ENCODE measurements at regions not wholly inside any gene's neighbourhood (a gene's known extent, or its start where the extent isn't known, plus 50 kb on each side); places are given as distances from the start of the nearest gene placed in this dataset.

GRCh38 chr16:17728196-17728595, 257.4 kb upstream of the XYLT1 start:
- DNase-seq = no peak

DNA sequence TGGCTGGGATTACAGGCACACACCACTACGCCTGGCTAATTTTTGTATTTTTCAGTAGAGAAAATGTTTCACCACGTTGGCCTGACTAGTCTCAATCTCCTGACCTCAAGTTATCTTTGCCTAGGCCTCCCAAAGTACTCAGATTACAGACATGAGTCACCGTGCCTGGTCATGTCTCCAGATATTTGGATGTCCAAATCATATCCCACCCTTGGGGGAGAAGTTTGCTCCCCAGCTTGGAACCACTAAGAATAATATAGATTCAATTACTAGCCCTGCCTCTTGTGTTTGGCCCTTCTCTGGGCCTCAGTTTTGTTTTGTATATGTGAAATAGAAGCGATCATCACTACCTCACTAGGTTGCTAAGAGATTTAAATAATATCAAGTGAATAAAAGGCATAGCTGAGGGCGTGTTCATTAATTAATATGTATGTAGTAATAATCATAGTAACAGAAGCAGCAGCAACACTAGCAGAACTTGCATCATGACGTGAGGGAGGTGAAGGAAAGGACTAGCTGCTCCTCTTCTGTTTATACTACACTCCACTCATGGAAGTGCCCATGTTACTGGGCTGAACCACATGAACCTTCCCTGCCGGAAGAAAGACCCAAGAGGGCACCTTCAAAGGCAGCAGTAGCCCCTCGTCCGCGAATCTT, 253.6 kb upstream of the XYLT1 start:
- DNase-seq = no peak

DNA sequence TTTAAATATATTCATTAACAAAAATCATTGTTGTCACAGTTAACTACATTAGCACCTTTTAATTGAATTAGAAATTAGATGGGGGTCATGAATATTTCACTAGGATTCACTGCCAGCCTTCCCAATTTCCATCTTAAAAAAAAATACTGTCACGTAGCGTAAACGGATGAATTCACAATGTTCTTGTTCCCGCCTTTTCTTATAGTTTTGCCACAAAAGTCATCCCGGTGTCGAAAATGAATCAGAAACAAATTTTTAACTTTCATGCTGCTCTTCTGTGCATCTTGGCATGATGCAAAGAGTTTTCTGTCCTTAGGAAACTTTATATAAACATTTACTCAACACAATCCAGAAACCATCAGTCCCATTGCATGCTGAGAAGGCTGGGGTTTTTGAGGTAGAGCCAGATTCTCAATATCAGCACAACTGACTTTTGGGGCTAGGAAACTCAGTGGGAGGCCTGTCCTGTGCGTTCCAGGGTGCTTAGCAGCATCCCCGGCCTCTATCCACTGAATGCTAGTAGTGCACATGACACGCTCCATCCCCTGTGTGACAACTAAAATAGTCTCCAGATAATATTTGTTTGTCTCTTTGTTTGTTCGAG, 252.9 kb upstream of the XYLT1 start:
- DNase-seq = no peak

DNA sequence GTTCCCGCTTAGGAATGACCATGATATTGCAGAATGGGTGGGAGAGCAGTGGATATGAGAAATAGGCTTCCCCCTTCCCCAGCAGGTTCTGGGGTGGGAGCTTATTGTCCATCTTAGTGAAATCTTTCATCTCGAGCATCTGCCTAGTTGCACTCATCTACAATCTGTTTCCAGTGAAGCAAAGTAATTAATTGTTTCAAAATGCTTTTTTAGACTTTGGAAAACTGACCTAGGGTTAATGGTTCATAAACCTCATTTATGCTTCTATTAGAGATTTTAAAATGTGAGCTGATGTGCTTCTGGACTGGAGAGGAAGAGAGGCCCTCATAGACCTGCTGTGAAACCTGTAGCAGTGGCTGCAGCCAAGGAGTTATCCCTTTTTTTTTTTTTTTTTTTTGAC, 247.7 kb upstream of the XYLT1 start:
- no peak for DNase-seq

GRCh38 chr16:17705847-17706246, 235.1 kb upstream of the XYLT1 start:
- no peak for DNase-seq

GRCh38 chr16:17696616-17697015, 225.9 kb upstream of the XYLT1 start:
- no peak for DNase-seq

DNA sequence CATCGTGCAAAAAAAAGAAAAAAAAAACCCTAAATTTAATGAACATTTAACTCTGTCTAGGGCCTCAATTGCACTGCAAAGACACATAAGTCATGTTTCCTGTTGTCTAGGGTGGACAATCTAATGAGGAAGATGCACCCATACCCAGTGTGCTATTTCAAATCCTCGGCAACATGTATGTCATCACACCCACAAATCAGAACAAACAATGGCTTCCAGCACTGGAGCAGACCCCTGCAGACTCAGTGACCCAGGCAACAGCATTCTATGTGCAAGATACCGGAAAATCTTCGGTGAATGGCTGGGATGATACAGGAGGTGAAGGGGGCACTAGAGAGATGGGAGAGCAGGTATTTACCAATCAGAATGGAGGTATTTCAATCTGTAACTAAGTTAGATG, 221.7 kb upstream of the XYLT1 start:
- no peak for DNase-seq

- no peak for DNase-seq
Observed at GRCh38 chr16:17691899-17692176, 221.1 kb upstream of the XYLT1 start.

DNA sequence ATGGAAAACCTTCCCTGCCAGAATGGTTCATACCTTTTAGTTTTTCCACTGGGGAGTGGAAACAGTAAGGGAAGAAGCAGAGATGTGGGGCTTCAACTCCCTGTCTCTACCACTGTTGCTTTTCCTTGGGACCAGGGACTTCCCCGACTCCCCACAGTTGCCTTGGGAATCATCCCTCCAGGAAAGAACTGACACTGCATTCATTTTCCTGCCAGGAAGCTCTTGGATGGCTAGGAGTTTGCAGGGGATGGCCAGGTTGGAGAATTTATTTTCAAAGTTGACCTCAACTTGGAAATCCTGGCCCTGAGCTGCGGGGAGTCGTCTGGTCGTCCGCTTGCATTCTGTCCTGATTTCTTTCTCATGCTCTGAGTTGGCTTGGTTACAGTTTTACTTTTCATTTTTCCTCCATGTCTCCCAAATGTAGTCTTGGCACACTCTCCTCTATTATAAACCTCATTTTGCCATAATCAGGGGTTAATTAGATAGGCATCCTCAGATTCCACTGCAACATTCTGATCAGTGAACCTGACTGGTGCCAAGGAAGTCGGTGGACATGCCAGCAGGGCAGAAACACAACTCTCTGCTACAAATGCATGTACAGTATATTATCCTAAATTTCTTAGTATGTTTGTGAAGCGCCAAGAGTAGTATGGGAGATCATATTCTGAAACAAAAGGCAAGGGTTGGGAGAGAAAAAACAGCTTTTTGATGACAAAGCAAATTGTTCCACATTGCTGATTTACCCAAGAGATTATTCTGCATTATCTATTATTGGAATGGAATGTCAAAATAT, 220.5 kb upstream of the XYLT1 start:
- DNase-seq = no peak

DNA sequence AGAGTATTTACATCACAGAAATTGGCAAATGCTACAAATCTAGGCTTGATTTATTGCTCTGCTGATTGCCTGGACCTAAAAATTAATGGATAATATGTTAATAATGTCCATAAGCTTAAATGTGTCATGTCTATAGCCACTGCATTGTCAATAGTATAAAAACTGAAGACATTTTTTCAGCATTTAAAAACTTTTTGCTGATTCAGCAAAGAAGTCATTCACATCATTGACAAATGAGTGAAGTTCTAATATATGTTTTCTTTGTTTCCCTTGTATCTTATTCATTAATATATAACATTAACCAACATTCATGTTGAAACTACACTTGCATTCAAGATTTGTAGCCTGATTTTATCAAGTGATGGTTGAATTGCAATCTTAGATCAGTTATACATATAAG, 214.7 kb upstream of the XYLT1 start:
- no peak for DNase-seq

DNA sequence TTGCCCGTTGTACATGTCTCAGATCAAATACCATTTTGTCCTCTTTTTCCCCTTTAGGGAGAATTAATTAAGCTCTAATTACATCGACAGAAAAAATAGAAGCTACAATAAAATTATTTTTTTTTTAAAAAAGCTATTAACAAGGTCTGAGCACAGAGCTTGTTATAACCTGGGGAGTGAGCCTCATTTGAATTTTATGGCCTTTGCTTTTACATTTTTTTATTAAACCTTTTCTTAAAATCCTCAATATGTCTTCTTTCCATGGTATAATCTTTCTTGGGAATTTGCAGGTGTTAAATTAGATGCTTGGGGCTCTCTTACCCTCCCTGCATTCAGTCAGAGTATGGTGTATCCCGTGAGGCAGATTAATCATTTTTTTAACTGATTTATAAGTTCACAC, 212.5 kb upstream of the XYLT1 start:
- no peak for DNase-seq

DNA sequence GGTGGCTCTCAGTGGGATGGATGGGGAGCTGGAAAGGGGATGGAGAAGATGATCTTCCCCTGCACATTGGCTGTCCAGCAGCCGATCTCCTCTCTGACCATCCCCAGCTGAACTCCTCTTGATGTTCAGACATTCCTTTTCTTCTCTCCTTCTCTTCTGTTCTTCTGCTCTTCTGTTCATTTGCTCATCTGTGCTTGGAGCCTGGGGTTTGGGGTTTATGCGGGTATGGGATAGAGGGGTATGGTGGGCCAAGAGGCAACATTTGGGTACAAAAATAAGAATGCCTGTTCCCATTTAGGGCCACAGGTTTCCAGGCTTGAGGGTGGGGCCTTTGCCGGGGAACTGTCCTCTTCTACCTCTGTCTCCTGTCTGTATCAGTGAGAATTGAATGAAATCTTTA, 205.4 kb upstream of the XYLT1 start:
- DNase-seq = no peak

GRCh38 chr16:17668386-17668785, 197.6 kb upstream of the XYLT1 start:
- no peak for DNase-seq

GRCh38 chr16:17666293-17666692, 195.5 kb upstream of the XYLT1 start:
- DNase-seq = no peak

DNA sequence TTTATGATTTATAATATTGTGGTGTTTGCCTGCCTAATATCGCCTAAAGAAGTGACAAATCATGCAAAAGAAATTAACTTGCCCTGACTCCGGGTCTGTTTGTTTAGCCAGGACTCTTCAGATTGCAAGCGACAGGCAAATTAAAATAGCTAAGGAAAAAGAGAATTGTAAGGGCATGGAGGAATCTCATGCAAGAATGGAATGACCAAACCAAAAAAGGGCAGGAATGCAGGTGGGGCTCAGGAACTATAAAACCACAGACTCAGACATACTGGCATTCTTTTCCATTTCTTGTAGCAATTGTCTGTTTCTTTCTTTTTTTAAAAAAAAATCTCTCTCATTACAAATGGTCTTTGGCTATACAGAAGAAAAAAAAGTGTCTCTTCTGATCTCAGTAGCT, 188.1 kb upstream of the XYLT1 start:
- DNase-seq = no peak

DNA sequence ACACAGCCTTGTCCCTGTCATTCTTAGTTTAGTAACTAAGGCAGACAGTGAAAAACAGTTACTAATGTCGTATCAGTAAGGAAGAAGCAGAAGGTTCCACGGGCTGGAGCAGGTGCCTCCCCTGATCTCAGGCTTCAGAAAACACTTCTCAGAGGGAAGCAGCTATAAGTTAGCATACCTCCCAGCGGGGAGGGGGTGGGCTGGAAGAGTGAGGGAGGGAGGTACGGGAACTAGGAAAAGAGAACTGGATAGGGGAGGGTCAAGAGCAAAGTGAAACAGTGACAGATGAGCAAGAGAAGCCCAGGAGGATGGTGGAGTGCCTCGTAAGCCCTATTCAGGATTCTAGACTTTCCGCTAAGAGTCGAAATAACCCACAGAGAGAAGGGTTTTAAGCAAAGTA, 186.3 kb upstream of the XYLT1 start:
- no peak for DNase-seq

- DNase-seq = no peak
Observed at GRCh38 chr16:17654571-17654970, 183.8 kb upstream of the XYLT1 start.

GRCh38 chr16:17654142-17654541, 183.4 kb upstream of the XYLT1 start:
- no peak for DNase-seq

DNA sequence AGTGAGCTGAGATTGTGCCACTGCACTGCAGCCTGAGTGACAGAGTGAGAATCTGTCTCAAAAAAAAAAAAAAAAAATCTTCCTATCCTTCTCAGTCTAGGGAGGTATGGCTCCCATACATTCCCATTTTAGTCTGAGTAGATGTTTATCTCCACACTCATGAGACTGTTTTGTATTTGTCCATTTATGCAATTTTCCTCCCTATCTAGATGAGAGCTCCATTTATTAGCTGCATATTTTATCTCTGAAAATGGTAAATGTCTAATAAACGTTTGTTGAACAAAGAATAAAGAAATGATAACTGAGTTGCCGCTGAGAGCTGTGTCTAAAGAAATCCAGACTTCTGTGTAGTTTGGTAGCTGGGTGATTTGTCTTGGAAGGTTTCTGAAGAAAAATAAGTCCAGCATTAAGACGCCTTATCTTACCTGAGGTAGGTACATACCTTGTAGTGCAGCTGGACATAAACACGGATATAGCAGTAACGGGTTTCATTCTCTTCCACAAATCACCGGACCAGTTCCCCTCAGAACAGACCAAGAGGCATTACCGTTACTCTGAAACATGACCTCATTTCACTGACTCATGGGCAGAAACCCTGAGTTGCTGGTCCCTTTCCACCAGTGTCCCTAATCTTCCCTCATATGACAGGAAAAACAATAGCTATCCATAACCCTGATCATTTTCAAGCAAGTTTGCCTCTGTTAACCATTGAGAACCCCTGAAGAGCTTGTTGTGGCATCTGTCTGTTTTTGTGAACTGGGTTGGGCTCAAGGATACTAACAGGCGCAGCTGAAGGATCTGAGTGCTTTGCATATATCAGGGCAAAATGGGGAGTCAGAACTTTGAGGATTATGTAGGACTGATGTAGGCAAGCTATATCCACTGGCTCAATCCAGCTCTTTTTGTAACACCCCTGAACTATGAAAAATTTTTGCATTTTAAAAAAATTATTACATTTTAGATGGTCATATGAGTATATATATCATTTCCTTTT, 177.4 kb upstream of the XYLT1 start:
- DNase-seq = no peak

DNA sequence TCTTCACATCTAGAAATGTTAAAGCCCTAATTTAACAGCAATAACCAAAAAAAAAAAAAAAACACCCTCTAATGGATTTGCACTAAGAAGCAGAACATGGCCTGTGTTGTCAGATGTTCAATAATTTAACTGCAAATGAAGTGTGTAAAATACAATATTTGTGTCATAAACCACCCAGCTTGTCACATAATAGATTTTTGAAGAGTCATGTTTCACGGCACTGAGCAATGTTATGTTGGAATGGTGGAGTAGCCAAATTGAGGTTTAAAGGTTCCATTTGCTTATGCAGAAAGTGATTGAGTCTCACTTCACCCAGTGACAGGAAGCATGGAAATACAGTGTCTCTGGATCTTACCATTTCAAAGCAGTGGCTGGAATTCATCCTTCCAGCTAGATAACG, 173.2 kb upstream of the XYLT1 start:
- no peak for DNase-seq

DNA sequence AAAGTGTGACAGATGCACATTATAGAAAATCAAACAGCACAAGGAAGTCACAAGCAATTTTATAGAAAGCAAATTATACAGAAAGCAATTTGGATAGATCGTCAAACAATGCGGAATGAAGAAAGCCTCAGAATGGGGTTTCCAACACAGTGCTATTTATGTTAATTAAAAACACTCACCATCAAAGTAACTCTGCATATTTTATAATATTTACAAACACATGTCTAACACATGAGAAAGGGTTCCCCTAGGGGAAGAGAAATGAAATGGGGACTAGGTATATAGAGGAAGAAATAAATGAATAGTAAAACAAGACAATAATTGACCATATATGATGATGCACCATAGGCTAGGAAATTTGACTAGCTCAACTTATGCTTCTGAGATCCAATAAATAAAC, 171.2 kb upstream of the XYLT1 start:
- no peak for DNase-seq

- DNase-seq = no peak
Observed at GRCh38 chr16:17638134-17638533, 167.4 kb upstream of the XYLT1 start.

- DNase-seq = no peak
Observed at GRCh38 chr16:17635183-17635582, 164.4 kb upstream of the XYLT1 start.
